GM13976 (cell line): ENCODE measurements at regions not wholly inside any gene's neighbourhood (a gene's known extent, or its start where the extent isn't known, plus 50 kb on each side); places are given as distances from the start of the nearest gene placed in this dataset.

Experiments
- DNase-seq: peaks from one replicate; pipeline ENCODE4 v3.0.0; 2012; ENCODE audit warnings: low spot score
- in situ Hi-C: fragments of 300-500 bp; cut with MboI; formaldehyde crosslinking; loops from one replicate; pipeline ENCODE4 v1.12.0; 2022; ENCODE audit warnings: low sequenced_read_pairs, mixed read lengths, inconsistent platforms; ENCODE audit not compliant: unreplicated experiment
- TF ChIP-seq, protein P1 (sequence below): IDR thresholded peaks from 2 replicates; pipeline ENCODE4 v1.5.1; 2012; ENCODE audit warnings: borderline replicate concordance, mild to moderate bottlenecking; ENCODE audit not compliant: insufficient read depth; ENCODE audit errors: extremely low read depth, missing control alignments, control extremely low read depth

GRCh38 chr7:85498031-85498430 lies 311.2 kb upstream of the SEMA3D start:
- TF ChIP-seq, protein P1, sequence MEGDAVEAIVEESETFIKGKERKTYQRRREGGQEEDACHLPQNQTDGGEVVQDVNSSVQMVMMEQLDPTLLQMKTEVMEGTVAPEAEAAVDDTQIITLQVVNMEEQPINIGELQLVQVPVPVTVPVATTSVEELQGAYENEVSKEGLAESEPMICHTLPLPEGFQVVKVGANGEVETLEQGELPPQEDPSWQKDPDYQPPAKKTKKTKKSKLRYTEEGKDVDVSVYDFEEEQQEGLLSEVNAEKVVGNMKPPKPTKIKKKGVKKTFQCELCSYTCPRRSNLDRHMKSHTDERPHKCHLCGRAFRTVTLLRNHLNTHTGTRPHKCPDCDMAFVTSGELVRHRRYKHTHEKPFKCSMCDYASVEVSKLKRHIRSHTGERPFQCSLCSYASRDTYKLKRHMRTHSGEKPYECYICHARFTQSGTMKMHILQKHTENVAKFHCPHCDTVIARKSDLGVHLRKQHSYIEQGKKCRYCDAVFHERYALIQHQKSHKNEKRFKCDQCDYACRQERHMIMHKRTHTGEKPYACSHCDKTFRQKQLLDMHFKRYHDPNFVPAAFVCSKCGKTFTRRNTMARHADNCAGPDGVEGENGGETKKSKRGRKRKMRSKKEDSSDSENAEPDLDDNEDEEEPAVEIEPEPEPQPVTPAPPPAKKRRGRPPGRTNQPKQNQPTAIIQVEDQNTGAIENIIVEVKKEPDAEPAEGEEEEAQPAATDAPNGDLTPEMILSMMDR, result no peak
- in situ Hi-C loops, result no loop called here
- no peak for DNase-seq

GRCh38 chr7:85489498-85489897 lies 302.6 kb upstream of the SEMA3D start:
- DNase-seq, result no peak
- TF ChIP-seq, protein P1, result no peak
- in situ Hi-C loops, result no loop called here

- DNase-seq, result no peak
- TF ChIP-seq, protein P1, result no peak
- in situ Hi-C loops, result no loop called here
Observed at GRCh38 chr7:85488406-85488805, 301.6 kb upstream of the SEMA3D start.

DNA sequence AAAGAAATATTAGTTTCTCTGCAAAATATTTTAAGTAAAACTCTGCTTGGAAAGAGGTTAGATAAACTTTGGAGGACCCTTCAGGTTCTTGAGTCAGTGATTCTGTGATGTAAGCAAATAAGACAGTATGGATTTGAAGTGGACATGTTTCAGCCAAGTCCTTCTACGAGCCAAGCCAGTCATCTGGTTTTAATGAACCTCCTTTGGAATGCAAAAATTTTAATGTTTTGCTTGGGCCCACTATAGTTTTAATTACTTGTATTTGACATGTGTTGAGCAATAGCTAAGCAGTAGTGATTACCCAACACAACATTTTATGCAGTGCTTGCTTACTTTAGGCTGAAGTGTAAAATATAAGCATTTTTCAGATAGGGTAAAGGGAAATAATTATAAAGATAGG lies 296.3 kb upstream of the SEMA3D start:
- TF ChIP-seq, protein P1, result no peak
- no peak for DNase-seq
- in situ Hi-C loops, result no loop called here

DNA sequence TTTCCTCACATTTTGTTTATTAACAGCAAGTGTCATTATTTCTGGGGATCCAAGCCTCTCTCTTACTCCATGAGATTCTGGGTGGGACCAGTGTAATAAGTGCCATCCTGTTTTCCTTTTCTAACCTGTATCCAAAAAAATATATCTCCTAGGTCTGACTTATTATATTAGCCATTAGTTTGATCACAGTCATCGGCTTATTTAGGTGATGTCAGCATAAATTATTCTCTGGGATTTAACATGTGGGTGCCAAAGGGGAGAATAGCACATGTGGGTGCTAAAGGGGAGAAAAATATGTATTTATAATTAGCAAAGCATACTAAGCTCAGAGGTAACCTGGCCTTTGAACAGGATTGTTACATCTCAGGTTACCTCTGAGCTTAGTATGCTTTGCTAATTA lies 293.8 kb upstream of the SEMA3D start:
- in situ Hi-C loops, result no loop called here
- no peak for DNase-seq
- TF ChIP-seq, protein P1, result no peak

GRCh38 chr7:85479918-85480643 lies 293.2 kb upstream of the SEMA3D start:
- in situ Hi-C loops, result no loop called here
- no peak for DNase-seq
- TF ChIP-seq, protein P1, result no peak
